Neural cell (in vitro differentiated cells): ENCODE measurements at regions not wholly inside any gene's neighbourhood (a gene's known extent, or its start where the extent isn't known, plus 50 kb on each side); places are given as distances from the start of the nearest gene placed in this dataset.

Source experiments
- H2AFZ ChIP-seq: fragments of 200-600, 300-800 bp; sonication (generic), shearing (Covaris generic); 2 replicates; pipeline ENCODE4 v1.6.0; 2014; ENCODE audit warnings: low read depth, mild to moderate bottlenecking, antibody characterized with exemption, low read length, moderate library complexity
- H3F3A ChIP-seq: fragments of 200-600 bp; shearing (Covaris generic); 2 replicates; pipeline ENCODE4 v1.6.1; 2016; ENCODE audit warnings: mild to moderate bottlenecking, moderate library complexity, mixed read lengths, antibody characterized with exemption, low read length; ENCODE audit not compliant: insufficient read depth, poor library complexity, severe bottlenecking
- H3K27ac ChIP-seq: fragments of 200-600, 300-800 bp; sonication (generic), shearing (Covaris generic); 2 replicates; pipeline ENCODE4 v1.5.1; 2014; ENCODE audit warnings: mild to moderate bottlenecking, low read length, moderate library complexity
- H3K27me3 ChIP-seq: fragments of 300-800, 200-600 bp; sonication (generic), shearing (Covaris generic); 2 replicates; pipeline ENCODE4 v1.6.0; 2014; ENCODE audit warnings: mild to moderate bottlenecking, low read depth, low read length, moderate library complexity; ENCODE audit not compliant: insufficient read depth
- H3K36me3 ChIP-seq: fragments of 300-800, 200-600 bp; sonication (generic), shearing (Covaris generic); 2 replicates; pipeline ENCODE4 v1.5.1; 2014; ENCODE audit warnings: mild to moderate bottlenecking, antibody characterized with exemption, low read length, moderate library complexity; ENCODE audit not compliant: insufficient read depth
- H3K4me2 ChIP-seq: fragments of 300-800, 200-600 bp; sonication (generic), shearing (Covaris generic); 2 replicates; pipeline ENCODE4 v1.6.0; 2014; ENCODE audit warnings: mild to moderate bottlenecking, low read length
- H3K4me3 ChIP-seq: fragments of 300-800, 200-600 bp; sonication (generic), shearing (Covaris generic); 2 replicates; pipeline ENCODE4 v1.5.1; 2014; ENCODE audit warnings: mild to moderate bottlenecking, low read length, moderate library complexity
- H3K79me2 ChIP-seq: fragments of 200-600 bp; shearing (Covaris generic); replicated peaks from 2 replicates; pipeline ENCODE4 v1.6.0; 2014; ENCODE audit warnings: mild to moderate bottlenecking, low read length, moderate library complexity; ENCODE audit not compliant: insufficient read depth
- H3K9ac ChIP-seq: fragments of 300-800, 200-600 bp; sonication (generic), shearing (Covaris generic); 2 replicates; pipeline ENCODE4 v1.6.1; 2016; ENCODE audit warnings: mild to moderate bottlenecking, low read length, mixed read lengths
- H3K9me2 ChIP-seq: fragments of 200-600 bp; shearing (Covaris generic); 2 replicates; pipeline ENCODE4 v1.6.1; 2016; ENCODE audit warnings: mild to moderate bottlenecking, low read length, mixed read lengths; ENCODE audit not compliant: insufficient read depth
- H3K9me3 ChIP-seq: fragments of 200-600, 300-800 bp; sonication (generic), shearing (Covaris generic); 2 replicates; pipeline ENCODE4 v1.6.1; 2016; ENCODE audit warnings: mild to moderate bottlenecking, mixed run types, low read length, moderate library complexity, mixed read lengths
- H4K20me1 ChIP-seq: fragments of 200-600 bp; shearing (Covaris generic); 2 replicates; pipeline ENCODE4 v1.6.1; 2016; ENCODE audit warnings: mild to moderate bottlenecking, mixed run types; ENCODE audit not compliant: insufficient read depth
- EZH2 ChIP-seq: fragments of 200-600, 300-800 bp; shearing (Covaris generic), sonication (generic); IDR thresholded peaks from 2 replicates; pipeline ENCODE4 v1.6.1; 2014; ENCODE audit warnings: antibody characterized with exemption, low read length, borderline replicate concordance, mild to moderate bottlenecking; ENCODE audit not compliant: insufficient read depth, poor library complexity, severe bottlenecking
- MXI1 ChIP-seq: fragments of 450-650 bp; conservative IDR thresholded peaks from 2 replicates; pipeline ENCODE4 v1.6.1; 2014; ENCODE audit warnings: antibody characterized with exemption, mild to moderate bottlenecking; ENCODE audit not compliant: poor library complexity, severe bottlenecking
- POLR2AphosphoS5 ChIP-seq: IDR thresholded peaks from 2 replicates; pipeline ENCODE4 v1.6.1; 2012
- SMC3 ChIP-seq: fragments of 450-650 bp; conservative IDR thresholded peaks from 2 replicates; pipeline ENCODE4 v1.6.1; 2014; ENCODE audit warnings: antibody characterized with exemption, mild to moderate bottlenecking, moderate library complexity; ENCODE audit not compliant: poor library complexity
- TAF1 ChIP-seq: IDR thresholded peaks from 2 replicates; pipeline ENCODE4 v1.6.1; 2012; ENCODE audit warnings: low read depth
- TF ChIP-seq, protein P1 (sequence below): fragments of 450-650 bp; IDR thresholded peaks from 2 replicates; pipeline ENCODE4 v1.5.1; 2014; ENCODE audit warnings: antibody characterized with exemption, mild to moderate bottlenecking, moderate library complexity; ENCODE audit not compliant: poor library complexity, severe bottlenecking
- TF ChIP-seq, protein P2 (sequence below): IDR thresholded peaks from 2 replicates; pipeline ENCODE4 v1.6.1; 2012; ENCODE audit warnings: borderline replicate concordance

DNA sequence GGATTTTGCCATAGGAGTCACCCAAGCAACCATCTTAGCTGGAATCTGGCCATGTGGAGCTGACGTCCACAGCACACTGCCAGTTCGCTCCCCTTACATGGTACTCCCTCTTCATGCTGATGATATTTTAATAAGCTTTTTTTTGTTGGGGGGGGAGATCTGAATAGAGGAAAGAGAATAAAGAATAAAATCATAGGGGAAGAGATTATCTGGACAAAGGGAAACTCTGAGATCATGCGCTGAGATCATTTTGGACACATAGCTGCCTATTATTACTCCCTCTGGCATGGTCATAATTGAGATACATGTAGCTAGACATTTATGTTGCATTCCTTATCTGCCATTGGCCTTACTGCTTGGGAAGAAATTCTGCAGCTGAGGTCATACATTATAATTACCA lies 282.7 kb downstream of the HTR7 start:
- H3K27me3 ChIP-seq: no peaks in the 10 kb centered on the region
- no peaks in the 10 kb centered on the region for H3K9me2 ChIP-seq
- H2AFZ ChIP-seq: no peak overlapping the region
- no peaks in the 10 kb centered on the region for H3K36me3 ChIP-seq
- H3K79me2 ChIP-seq: no peaks in the 10 kb centered on the region
- no peaks in the 10 kb centered on the region for H3F3A ChIP-seq
- no peaks in the 10 kb centered on the region for H4K20me1 ChIP-seq
- TF ChIP-seq, protein P1, sequence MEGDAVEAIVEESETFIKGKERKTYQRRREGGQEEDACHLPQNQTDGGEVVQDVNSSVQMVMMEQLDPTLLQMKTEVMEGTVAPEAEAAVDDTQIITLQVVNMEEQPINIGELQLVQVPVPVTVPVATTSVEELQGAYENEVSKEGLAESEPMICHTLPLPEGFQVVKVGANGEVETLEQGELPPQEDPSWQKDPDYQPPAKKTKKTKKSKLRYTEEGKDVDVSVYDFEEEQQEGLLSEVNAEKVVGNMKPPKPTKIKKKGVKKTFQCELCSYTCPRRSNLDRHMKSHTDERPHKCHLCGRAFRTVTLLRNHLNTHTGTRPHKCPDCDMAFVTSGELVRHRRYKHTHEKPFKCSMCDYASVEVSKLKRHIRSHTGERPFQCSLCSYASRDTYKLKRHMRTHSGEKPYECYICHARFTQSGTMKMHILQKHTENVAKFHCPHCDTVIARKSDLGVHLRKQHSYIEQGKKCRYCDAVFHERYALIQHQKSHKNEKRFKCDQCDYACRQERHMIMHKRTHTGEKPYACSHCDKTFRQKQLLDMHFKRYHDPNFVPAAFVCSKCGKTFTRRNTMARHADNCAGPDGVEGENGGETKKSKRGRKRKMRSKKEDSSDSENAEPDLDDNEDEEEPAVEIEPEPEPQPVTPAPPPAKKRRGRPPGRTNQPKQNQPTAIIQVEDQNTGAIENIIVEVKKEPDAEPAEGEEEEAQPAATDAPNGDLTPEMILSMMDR: no peak
- no peak for TF ChIP-seq MXI1
- TF ChIP-seq POLR2AphosphoS5: no peak
- TF ChIP-seq EZH2: no peak
- TF ChIP-seq TAF1: no peak
- H3K27ac ChIP-seq: no peak overlapping the region
- no peak overlapping the region for H3K4me3 ChIP-seq
- H3K9me3 ChIP-seq: no peaks in the 10 kb centered on the region
- no peak overlapping the region for H3K9ac ChIP-seq
- no peak overlapping the region for H3K4me2 ChIP-seq

DNA sequence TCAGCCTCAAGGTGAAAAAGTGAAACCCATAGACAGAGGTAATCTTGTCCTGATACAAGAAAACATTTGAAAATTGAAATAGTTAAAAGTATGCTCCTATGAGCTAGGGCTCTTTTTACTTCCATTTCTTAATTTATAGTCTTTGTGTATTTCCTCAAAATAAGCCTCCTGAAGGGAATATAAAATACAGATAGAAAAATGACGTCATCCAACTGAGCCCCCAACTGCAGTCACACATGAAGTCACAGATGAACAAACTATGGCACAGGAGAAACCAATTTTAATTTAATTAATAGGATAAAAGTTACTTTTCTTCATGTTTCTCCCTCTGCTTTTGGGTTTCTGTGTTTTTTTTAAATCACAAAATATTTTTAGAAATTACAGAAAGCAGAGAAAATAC lies 280.3 kb downstream of the HTR7 start:
- Histone ChIP-seq H3K36me3 (no peaks in the 10 kb centered on the region), H3K4me3 (no peak overlapping the region), H3K4me2 (no peak overlapping the region), H3K9ac (no peak overlapping the region), H2AFZ (no peak overlapping the region), H3K9me2 (no peaks in the 10 kb centered on the region), H3K9me3 (no peaks in the 10 kb centered on the region), H3K27me3 (no peaks in the 10 kb centered on the region), H3K79me2 (no peaks in the 10 kb centered on the region), H3F3A (no peaks in the 10 kb centered on the region), H3K27ac (no peak overlapping the region), H4K20me1 (no peaks in the 10 kb centered on the region)
- TF ChIP-seq SMC3 (no peak), TAF1 (no peak), EZH2 (no peak)
- TF ChIP-seq, protein P2, sequence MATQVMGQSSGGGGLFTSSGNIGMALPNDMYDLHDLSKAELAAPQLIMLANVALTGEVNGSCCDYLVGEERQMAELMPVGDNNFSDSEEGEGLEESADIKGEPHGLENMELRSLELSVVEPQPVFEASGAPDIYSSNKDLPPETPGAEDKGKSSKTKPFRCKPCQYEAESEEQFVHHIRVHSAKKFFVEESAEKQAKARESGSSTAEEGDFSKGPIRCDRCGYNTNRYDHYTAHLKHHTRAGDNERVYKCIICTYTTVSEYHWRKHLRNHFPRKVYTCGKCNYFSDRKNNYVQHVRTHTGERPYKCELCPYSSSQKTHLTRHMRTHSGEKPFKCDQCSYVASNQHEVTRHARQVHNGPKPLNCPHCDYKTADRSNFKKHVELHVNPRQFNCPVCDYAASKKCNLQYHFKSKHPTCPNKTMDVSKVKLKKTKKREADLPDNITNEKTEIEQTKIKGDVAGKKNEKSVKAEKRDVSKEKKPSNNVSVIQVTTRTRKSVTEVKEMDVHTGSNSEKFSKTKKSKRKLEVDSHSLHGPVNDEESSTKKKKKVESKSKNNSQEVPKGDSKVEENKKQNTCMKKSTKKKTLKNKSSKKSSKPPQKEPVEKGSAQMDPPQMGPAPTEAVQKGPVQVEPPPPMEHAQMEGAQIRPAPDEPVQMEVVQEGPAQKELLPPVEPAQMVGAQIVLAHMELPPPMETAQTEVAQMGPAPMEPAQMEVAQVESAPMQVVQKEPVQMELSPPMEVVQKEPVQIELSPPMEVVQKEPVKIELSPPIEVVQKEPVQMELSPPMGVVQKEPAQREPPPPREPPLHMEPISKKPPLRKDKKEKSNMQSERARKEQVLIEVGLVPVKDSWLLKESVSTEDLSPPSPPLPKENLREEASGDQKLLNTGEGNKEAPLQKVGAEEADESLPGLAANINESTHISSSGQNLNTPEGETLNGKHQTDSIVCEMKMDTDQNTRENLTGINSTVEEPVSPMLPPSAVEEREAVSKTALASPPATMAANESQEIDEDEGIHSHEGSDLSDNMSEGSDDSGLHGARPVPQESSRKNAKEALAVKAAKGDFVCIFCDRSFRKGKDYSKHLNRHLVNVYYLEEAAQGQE: no peak

DNA sequence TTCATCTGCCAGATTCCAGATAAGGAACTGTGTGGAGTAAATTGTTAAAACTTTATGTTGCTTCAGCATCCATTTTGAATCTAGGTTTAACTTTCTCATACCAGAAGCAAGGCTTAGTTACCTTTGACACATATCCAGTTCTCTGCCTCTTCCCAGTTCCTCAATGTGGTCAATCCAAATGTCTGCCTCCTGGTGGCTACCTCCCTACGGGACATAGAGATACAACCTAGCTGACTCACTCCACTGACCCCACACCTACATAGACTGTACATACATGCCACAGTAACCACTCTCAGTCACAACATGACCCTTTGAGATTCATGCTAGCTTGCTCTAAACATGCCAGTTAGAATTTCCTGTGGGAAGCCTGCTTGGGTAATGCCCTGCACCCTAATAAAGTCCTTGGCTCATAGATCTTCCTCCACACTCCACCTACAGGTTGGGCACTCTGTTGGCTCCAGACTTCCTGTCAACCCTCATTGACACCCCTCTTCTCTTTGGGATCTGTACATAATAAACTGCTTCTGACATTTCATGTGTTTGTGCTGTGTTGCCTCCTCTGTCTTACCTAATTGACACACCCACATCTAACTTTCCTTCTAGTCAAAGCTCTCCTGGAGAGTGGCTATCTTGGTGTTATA lies 278.1 kb downstream of the HTR7 start:
- TF ChIP-seq EZH2 (no peak), MXI1 (no peak), TAF1 (no peak), POLR2AphosphoS5 (no peak), SMC3 (no peak)
- H3K27ac ChIP-seq: no peak overlapping the region
- H2AFZ ChIP-seq: no peak overlapping the region

More for the DNA sequence above, 278.1 kb downstream of the HTR7 start:
- H3K9me2 ChIP-seq: no peaks in the 10 kb centered on the region
- no peaks in the 10 kb centered on the region for H3K79me2 ChIP-seq
- H4K20me1 ChIP-seq: no peaks in the 10 kb centered on the region
- H3K9me3 ChIP-seq: no peaks in the 10 kb centered on the region
- H3K9ac ChIP-seq: no peak overlapping the region
- H3K4me2 ChIP-seq: no peak overlapping the region
- no peaks in the 10 kb centered on the region for H3K36me3 ChIP-seq
- no peaks in the 10 kb centered on the region for H3F3A ChIP-seq
- no peak overlapping the region for H3K4me3 ChIP-seq
- H3K27me3 ChIP-seq: no peaks in the 10 kb centered on the region
